Neutrophil (primary cell): ENCODE measurements at regions not wholly inside any gene's neighbourhood (a gene's known extent, or its start where the extent isn't known, plus 50 kb on each side); places are given as distances from the start of the nearest gene placed in this dataset.

Experiments
- H3K27ac ChIP-seq: fragments of 200-600 bp; sonication (generic); 2 replicates; pipeline ENCODE4 v1.5.1; 2016; ENCODE audit warnings: mild to moderate bottlenecking, moderate library complexity
- H3K27me3 ChIP-seq: fragments of 200-600 bp; sonication (generic); 2 replicates; pipeline ENCODE4 v1.6.0; 2016; ENCODE audit warnings: mild to moderate bottlenecking
- H3K36me3 ChIP-seq: fragments of 200-600 bp; sonication (generic); 2 replicates; pipeline ENCODE4 v1.5.1; 2017
- H3K4me1 ChIP-seq, 2 experiments: fragments of 200-600 bp in 1 of 2; sonication (generic) in 1 of 2; 1 replicate in 1 of 2; 2 replicates in 1 of 2; pipeline versions ENCODE4 v1.5.1 to v1.6.1; 2013 to 2016; ENCODE audit warnings: low read depth in 1 of 2, low read length in 1 of 2, mild to moderate bottlenecking in 1 of 2, moderate library complexity in 1 of 2; ENCODE audit not compliant: control insufficient read depth in 1 of 2, insufficient read depth in 1 of 2
- H3K4me3 ChIP-seq, 2 experiments: fragments of 200-600 bp in 1 of 2; sonication (generic) in 1 of 2; 1 replicate in 1 of 2; 2 replicates in 1 of 2; pipeline ENCODE4 v1.5.1; 2013 to 2016; ENCODE audit warnings: low read depth in 1 of 2, low read length in 1 of 2, mild to moderate bottlenecking in 1 of 2, moderate library complexity in 1 of 2
- H3K9me3 ChIP-seq: fragments of 200-600 bp; sonication (generic); 2 replicates; pipeline ENCODE4 v1.5.1; 2016
- CTCF ChIP-seq: fragments of 200-600 bp; sonication (generic); IDR thresholded peaks from 2 replicates; pipeline ENCODE4 v1.5.1; 2016; ENCODE audit warnings: antibody characterized with exemption

GRCh38 chr12:45599196-45599595 lies 130.3 kb upstream of the ARID2 start:
- Histone ChIP-seq H3K36me3 (no peaks in the 10 kb centered on the region), H3K4me3 (no peak overlapping the region), H3K27ac (no peak overlapping the region), H3K9me3 (no peaks in the 10 kb centered on the region), H3K4me1 (no peaks in the 10 kb centered on the region), H3K27me3 (no peaks in the 10 kb centered on the region)
- TF ChIP-seq CTCF = no peak

GRCh38 chr12:45601390-45601789 lies 128.1 kb upstream of the ARID2 start:
- H3K36me3 ChIP-seq = no peaks in the 10 kb centered on the region
- H3K4me1 ChIP-seq = no peaks in the 10 kb centered on the region
- H3K4me3 ChIP-seq = no peak overlapping the region
- H3K9me3 ChIP-seq = no peaks in the 10 kb centered on the region
- no peaks in the 10 kb centered on the region for H3K27me3 ChIP-seq
- TF ChIP-seq CTCF = no peak
- H3K27ac ChIP-seq = no peak overlapping the region

- no peak overlapping the region for H3K4me3 ChIP-seq
- no peaks in the 10 kb centered on the region for H3K36me3 ChIP-seq
- TF ChIP-seq CTCF = no peak
- no peaks in the 10 kb centered on the region for H3K4me1 ChIP-seq
- H3K27ac ChIP-seq = no peak overlapping the region
- no peaks in the 10 kb centered on the region for H3K27me3 ChIP-seq
- no peaks in the 10 kb centered on the region for H3K9me3 ChIP-seq
Measured at GRCh38 chr12:45601888-45602287, 127.6 kb upstream of the ARID2 start.

GRCh38 chr12:45605624-45606023 lies 123.9 kb upstream of the ARID2 start:
- Histone ChIP-seq H3K4me3 (no peak overlapping the region), H3K27ac (no peak overlapping the region), H3K36me3 (no peaks in the 10 kb centered on the region), H3K4me1 (no peaks in the 10 kb centered on the region), H3K9me3 (no peaks in the 10 kb centered on the region), H3K27me3 (peaks cover 10% of the 10 kb centered on the region)
- TF ChIP-seq CTCF = no peak

DNA sequence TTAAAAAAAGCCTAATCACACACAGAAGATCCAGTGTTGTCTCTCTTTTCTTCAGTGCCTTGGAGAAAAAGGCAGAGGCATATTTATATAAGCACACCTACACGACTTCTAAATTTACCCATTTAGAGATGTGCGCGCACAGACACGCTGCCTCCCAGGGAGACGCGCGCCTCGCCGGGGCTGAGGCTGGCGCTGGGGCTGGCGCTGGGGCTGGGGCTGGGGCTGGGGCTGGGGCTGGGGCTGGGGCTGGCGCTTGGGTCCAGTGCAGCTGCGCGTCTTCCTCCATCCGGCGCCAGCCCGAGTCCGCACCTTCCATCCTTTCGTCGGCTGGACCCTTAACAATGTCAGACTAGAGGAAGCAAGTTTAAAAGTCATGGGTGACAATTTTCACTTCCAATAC lies 118.4 kb upstream of the ARID2 start:
- Histone ChIP-seq H3K27me3 (peaks cover 28% of the 10 kb centered on the region), H3K36me3 (no peaks in the 10 kb centered on the region), H3K4me3 (peak overlapping the region in 1 of 2 experiments; percentile 24), H3K9me3 (no peaks in the 10 kb centered on the region), H3K4me1 (peaks cover 0 to 6% of the 10 kb centered on the region in 2 experiments), H3K27ac (no peak overlapping the region)
- TF ChIP-seq CTCF = no peak

- Histone ChIP-seq H3K9me3 (no peaks in the 10 kb centered on the region), H3K4me1 (peaks cover 0 to 6% of the 10 kb centered on the region in 2 experiments), H3K27me3 (peaks cover 28% of the 10 kb centered on the region), H3K36me3 (no peaks in the 10 kb centered on the region), H3K27ac (no peak overlapping the region), H3K4me3 (peak overlapping the region in 1 of 2 experiments; percentile 24)
- TF ChIP-seq CTCF = no peak
Measured at GRCh38 chr12:45611495-45611894, 118.0 kb upstream of the ARID2 start.
